ENCODE measurements at regions not wholly inside any gene's neighbourhood (a gene's known extent, or its start where the extent isn't known, plus 50 kb on each side); places are given as distances from the start of the nearest gene placed in this dataset.

DNA sequence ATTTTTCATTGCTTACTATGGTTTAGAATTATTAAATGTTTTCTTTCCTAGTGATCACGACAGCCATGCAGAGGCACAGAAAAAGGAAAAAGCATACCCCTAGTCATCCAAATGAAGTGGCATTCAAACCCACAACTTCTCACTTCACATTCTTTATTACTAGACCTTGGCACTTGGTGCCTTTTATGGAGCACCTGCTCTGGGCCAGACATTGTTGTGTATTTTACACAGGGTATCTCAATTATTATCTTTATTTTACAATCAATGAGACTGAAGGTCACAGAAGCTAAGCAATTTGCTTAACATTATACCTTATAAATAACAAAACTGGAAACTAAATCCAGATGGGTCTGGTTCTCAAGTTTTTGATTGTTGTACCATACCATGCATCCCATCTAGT lies 235.3 kb downstream of the LRATD1 start:
- TF ChIP-seq CREB1 (IDR thresholded peaks at IDR 0.05; ENCODE audit: low read depth) (no peak), EP300 (IDR thresholded peaks at IDR 0.05; ENCODE audit: borderline replicate concordance) (no peak), TEAD4 (IDR thresholded peaks at IDR 0.05) (no peak), MAX (IDR thresholded peaks at IDR 0.05) (no peak), RAD21 (IDR thresholded peaks at IDR 0.05; ENCODE audit: low read depth) (no peak), CEBPB (IDR thresholded peaks at IDR 0.05) (no peak), TAF1 (IDR thresholded peaks at IDR 0.05; ENCODE audit: low read depth) (no peak), ZBTB7A (IDR thresholded peaks at IDR 0.05; ENCODE audit: low read depth) (no peak), NFIC (IDR thresholded peaks at IDR 0.05) (no peak), YY1 (IDR thresholded peaks at IDR 0.05; ENCODE audit: low read depth) (no peak)
- TF ChIP-seq, protein P1, sequence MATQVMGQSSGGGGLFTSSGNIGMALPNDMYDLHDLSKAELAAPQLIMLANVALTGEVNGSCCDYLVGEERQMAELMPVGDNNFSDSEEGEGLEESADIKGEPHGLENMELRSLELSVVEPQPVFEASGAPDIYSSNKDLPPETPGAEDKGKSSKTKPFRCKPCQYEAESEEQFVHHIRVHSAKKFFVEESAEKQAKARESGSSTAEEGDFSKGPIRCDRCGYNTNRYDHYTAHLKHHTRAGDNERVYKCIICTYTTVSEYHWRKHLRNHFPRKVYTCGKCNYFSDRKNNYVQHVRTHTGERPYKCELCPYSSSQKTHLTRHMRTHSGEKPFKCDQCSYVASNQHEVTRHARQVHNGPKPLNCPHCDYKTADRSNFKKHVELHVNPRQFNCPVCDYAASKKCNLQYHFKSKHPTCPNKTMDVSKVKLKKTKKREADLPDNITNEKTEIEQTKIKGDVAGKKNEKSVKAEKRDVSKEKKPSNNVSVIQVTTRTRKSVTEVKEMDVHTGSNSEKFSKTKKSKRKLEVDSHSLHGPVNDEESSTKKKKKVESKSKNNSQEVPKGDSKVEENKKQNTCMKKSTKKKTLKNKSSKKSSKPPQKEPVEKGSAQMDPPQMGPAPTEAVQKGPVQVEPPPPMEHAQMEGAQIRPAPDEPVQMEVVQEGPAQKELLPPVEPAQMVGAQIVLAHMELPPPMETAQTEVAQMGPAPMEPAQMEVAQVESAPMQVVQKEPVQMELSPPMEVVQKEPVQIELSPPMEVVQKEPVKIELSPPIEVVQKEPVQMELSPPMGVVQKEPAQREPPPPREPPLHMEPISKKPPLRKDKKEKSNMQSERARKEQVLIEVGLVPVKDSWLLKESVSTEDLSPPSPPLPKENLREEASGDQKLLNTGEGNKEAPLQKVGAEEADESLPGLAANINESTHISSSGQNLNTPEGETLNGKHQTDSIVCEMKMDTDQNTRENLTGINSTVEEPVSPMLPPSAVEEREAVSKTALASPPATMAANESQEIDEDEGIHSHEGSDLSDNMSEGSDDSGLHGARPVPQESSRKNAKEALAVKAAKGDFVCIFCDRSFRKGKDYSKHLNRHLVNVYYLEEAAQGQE (IDR thresholded peaks at IDR 0.05; ENCODE audit: low read depth) = no peak
